ENCODE measurements at regions not wholly inside any gene's neighbourhood (a gene's known extent, or its start where the extent isn't known, plus 50 kb on each side); places are given as distances from the start of the nearest gene placed in this dataset.

DNA sequence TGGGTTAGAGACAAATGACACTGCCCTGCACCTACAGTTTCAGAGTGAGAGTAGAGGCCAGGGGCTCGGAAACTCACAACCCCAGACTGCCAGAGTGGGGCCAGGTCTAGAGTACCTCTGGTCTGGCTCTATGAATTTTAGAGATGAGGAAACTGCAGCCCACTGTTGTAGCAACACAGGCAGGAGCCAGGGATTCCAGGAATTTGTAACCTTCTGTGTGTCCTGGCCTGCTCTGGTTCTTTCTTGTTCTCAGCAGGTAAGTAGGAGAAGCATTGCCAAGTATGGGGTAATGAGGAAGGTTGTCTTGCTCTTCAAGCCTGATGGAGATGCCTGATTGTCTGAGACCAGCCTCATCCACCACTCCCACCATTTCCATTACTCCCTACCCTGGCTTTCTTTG lies 221.8 kb downstream of the UACA start:
- Histone ChIP-seq H2AFZ (ENCODE audit: low read depth, low read length) (no peak overlapping the region), H4K20me1 (replicated peaks; ENCODE audit: control insufficient read depth, insufficient read depth, low read length) (no peaks in the 10 kb centered on the region), H3K9me3 (replicated peaks; ENCODE audit: control insufficient read depth, insufficient read depth, low read depth, low read length) (no peaks in the 10 kb centered on the region), H3K36me3 (ENCODE audit: control insufficient read depth, insufficient read depth, low read length) (no peaks in the 10 kb centered on the region), H3K4me2 (ENCODE audit: insufficient read depth, low read length) (no peak overlapping the region), H3K9ac (ENCODE audit: insufficient read depth in 1 of 2, low read depth in 2 of 2, low read length in 2 of 2) (no peak overlapping the region), H3K9me1 (ENCODE audit: control insufficient read depth, insufficient read depth, low read length) (no peaks in the 10 kb centered on the region), H3K4me3 (no peak overlapping the region), H3K4me1 (replicated peaks in 1 of 2; ENCODE audit: control insufficient read depth in 2 of 2, insufficient read depth in 2 of 2, low read length in 2 of 2) (no peaks in the 10 kb centered on the region), H3K27ac (ENCODE audit: extremely low read depth, low read depth, low read length) (no peak overlapping the region), H3K27me3 (ENCODE audit: control insufficient read depth in 2 of 2, insufficient read depth in 2 of 2, low read length in 2 of 2) (peaks cover 0 to 20% of the 10 kb centered on the region in 2 experiments; a peak in 3 of 5 replicates), H3K79me2 (ENCODE audit: control insufficient read depth, insufficient read depth, low read length) (no peaks in the 10 kb centered on the region)
- in situ Hi-C loops (cut with MboI), result no loop called here
- ChIA-PET POLR2A (interaction anchor here (1.3 kb wide), 1 partner anchor 40 kb away, joined by 3 read pairs; no protein-coding TSS in a partner anchor), CTCF (ENCODE audit: low intra/inter-chr PET ratio) (no interaction called here)
- WGBS (ENCODE audit: insufficient coverage, low coverage, missing lambda C conversion rate), result 0% methylated on average over 1 of the region's 1 CpG
- intact Hi-C loops (cut with micrococcal nuclease), result no loop called here
- BruUV-seq (replicated peaks), result no TSS peak
- FAIRE-seq, result no peak
- no peak for ATAC-seq
- DNase-seq (ENCODE audit: extremely low read depth in 1 of 4, low spot score in 3 of 4), result no peak
- TF ChIP-seq, protein P1, sequence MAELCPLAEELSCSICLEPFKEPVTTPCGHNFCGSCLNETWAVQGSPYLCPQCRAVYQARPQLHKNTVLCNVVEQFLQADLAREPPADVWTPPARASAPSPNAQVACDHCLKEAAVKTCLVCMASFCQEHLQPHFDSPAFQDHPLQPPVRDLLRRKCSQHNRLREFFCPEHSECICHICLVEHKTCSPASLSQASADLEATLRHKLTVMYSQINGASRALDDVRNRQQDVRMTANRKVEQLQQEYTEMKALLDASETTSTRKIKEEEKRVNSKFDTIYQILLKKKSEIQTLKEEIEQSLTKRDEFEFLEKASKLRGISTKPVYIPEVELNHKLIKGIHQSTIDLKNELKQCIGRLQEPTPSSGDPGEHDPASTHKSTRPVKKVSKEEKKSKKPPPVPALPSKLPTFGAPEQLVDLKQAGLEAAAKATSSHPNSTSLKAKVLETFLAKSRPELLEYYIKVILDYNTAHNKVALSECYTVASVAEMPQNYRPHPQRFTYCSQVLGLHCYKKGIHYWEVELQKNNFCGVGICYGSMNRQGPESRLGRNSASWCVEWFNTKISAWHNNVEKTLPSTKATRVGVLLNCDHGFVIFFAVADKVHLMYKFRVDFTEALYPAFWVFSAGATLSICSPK (IDR thresholded peaks at IDR 0.05; ENCODE audit: borderline replicate concordance), result no peak
- TF ChIP-seq ZBTB7A (IDR thresholded peaks at IDR 0.05; ENCODE audit: borderline replicate concordance, control insufficient read depth, low read depth, low read length) (no peak), RHOXF2B (CRISPR knock-in tag; conservative IDR thresholded peaks at IDR 0.05) (no peak), HNRNPLL (IDR thresholded peaks at IDR 0.05; ENCODE audit: low read depth, low read length, poor library complexity, severe bottlenecking) (no peak), DMBX1 (CRISPR knock-in tag; IDR thresholded peaks at IDR 0.05; ENCODE audit: borderline replicate concordance) (no peak), L3MBTL2 (IDR thresholded peaks at IDR 0.05) (no peak), ZNF165 (CRISPR knock-in tag; IDR thresholded peaks at IDR 0.05; ENCODE audit: borderline replicate concordance) (no peak), HDAC2 (IDR thresholded peaks at IDR 0.05) (no peak), MYBL2 (IDR thresholded peaks at IDR 0.05; ENCODE audit: low read depth) (no peak), MYBL2 (CRISPR knock-in tag; IDR thresholded peaks at IDR 0.05; ENCODE audit: borderline replicate concordance) (no peak), BCLAF1 (IDR thresholded peaks at IDR 0.05; ENCODE audit: borderline replicate concordance in 1 of 2, control insufficient read depth in 1 of 2, low read depth in 2 of 2, low read length in 1 of 2) (no peak), MXD1 (CRISPR knock-in tag; IDR thresholded peaks at IDR 0.05; ENCODE audit: borderline replicate concordance, poor library complexity, severe bottlenecking) (no peak), SETDB1 (IDR thresholded peaks at IDR 0.05; ENCODE audit: low read length) (no peak), IRF9 (tag; IDR thresholded peaks at IDR 0.05) (no peak), POLR2G (IDR thresholded peaks at IDR 0.05; ENCODE audit: low read depth, low read length) (no peak)
- TF ChIP-seq, protein P2, sequence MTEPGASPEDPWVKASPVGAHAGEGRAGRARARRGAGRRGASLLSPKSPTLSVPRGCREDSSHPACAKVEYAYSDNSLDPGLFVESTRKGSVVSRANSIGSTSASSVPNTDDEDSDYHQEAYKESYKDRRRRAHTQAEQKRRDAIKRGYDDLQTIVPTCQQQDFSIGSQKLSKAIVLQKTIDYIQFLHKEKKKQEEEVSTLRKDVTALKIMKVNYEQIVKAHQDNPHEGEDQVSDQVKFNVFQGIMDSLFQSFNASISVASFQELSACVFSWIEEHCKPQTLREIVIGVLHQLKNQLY (CRISPR knock-in tag; conservative IDR thresholded peaks at IDR 0.05), result no peak
